Suprapubic skin (tissue), 4 donors: ENCODE measurements at regions not wholly inside any gene's neighbourhood (a gene's known extent, or its start where the extent isn't known, plus 50 kb on each side); places are given as distances from the start of the nearest gene placed in this dataset.

ENCODE experiments used
- EP300 ChIP-seq: sonication (generic); formaldehyde crosslinking; IDR thresholded peaks from one replicate; pipeline ENCODE4 v1.6.1; 2017; ENCODE audit warnings: antibody characterized with exemption
- POLR2A ChIP-seq, 2 donors: fragments of 450-650 bp; IDR thresholded peaks; one replicate each; pipeline ENCODE4 v1.6.1; 2017; ENCODE audit warnings: antibody characterized with exemption in 2 of 2, mild to moderate bottlenecking in 2 of 2, moderate library complexity in 2 of 2
- POLR2AphosphoS5 ChIP-seq, 3 donors: sonication (generic); formaldehyde crosslinking; IDR thresholded peaks; one replicate each; pipeline ENCODE4 v1.6.1; 2017; ENCODE audit warnings: antibody characterized with exemption in 3 of 3
- TF ChIP-seq, protein P1 (sequence below), 2 donors: fragments of 200-600 bp in 1 of 2; fragments of 450-650 bp in 1 of 2; sonication (generic) in 1 of 2; IDR thresholded peaks; one replicate each; pipeline ENCODE4 v1.5.1; 2016 to 2019; ENCODE audit warnings: antibody characterized with exemption in 2 of 2, mild to moderate bottlenecking in 1 of 2, moderate library complexity in 1 of 2

GRCh38 chrX:25130619-25131018 lies 114.9 kb upstream of the ARX start:
- TF ChIP-seq POLR2AphosphoS5 (IDR thresholded peaks at IDR 0.05) (no peak), POLR2A (IDR thresholded peaks at IDR 0.05) (no peak), EP300 (no peak)
- TF ChIP-seq, protein P1, sequence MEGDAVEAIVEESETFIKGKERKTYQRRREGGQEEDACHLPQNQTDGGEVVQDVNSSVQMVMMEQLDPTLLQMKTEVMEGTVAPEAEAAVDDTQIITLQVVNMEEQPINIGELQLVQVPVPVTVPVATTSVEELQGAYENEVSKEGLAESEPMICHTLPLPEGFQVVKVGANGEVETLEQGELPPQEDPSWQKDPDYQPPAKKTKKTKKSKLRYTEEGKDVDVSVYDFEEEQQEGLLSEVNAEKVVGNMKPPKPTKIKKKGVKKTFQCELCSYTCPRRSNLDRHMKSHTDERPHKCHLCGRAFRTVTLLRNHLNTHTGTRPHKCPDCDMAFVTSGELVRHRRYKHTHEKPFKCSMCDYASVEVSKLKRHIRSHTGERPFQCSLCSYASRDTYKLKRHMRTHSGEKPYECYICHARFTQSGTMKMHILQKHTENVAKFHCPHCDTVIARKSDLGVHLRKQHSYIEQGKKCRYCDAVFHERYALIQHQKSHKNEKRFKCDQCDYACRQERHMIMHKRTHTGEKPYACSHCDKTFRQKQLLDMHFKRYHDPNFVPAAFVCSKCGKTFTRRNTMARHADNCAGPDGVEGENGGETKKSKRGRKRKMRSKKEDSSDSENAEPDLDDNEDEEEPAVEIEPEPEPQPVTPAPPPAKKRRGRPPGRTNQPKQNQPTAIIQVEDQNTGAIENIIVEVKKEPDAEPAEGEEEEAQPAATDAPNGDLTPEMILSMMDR (IDR thresholded peaks at IDR 0.05), result no peak
